Activated CD8-positive, alpha-beta memory T cell treated with anti-CD3 and anti-CD28 coated beads, Interleukin-2, amount 50 U/mL, for 48 hours (primary cell): ENCODE measurements at regions not wholly inside any gene's neighbourhood (a gene's known extent, or its start where the extent isn't known, plus 50 kb on each side); places are given as distances from the start of the nearest gene placed in this dataset.

Source experiments
- DNase-seq: peaks from one replicate; pipeline ENCODE4 v3.0.0-alpha.2; 2020

- DNase-seq = no peak
These were observed 254.1 kb upstream of the IGFBP3 start for GRCh38 chr7:46175221-46175620.

- no peak for DNase-seq
These were observed 253.1 kb upstream of the IGFBP3 start for GRCh38 chr7:46174196-46174580.

- DNase-seq = no peak
These were observed 252.6 kb upstream of the IGFBP3 start for GRCh38 chr7:46173476-46174195.

GRCh38 chr7:46170792-46171191, 249.7 kb upstream of the IGFBP3 start:
- no peak for DNase-seq

GRCh38 chr7:46170021-46170420, 248.9 kb upstream of the IGFBP3 start:
- no peak for DNase-seq

GRCh38 chr7:46169384-46169755, 248.3 kb upstream of the IGFBP3 start:
- DNase-seq = no peak

GRCh38 chr7:46168671-46169383, 247.8 kb upstream of the IGFBP3 start:
- DNase-seq = no peak

- no peak for DNase-seq
These were observed 247.2 kb upstream of the IGFBP3 start for GRCh38 chr7:46168231-46168630.

- DNase-seq = no peak
These were observed 244.2 kb upstream of the IGFBP3 start for GRCh38 chr7:46165276-46165675.

- no peak for DNase-seq
These were observed 243.6 kb upstream of the IGFBP3 start for GRCh38 chr7:46164629-46165028.

- DNase-seq = no peak
These were observed 242.2 kb upstream of the IGFBP3 start for GRCh38 chr7:46163246-46163645.

GRCh38 chr7:46162609-46163008, 241.5 kb upstream of the IGFBP3 start:
- DNase-seq = no peak

- no peak for DNase-seq
These were observed 239.8 kb upstream of the IGFBP3 start for GRCh38 chr7:46160861-46161260.

- no peak for DNase-seq
These were observed 236.9 kb upstream of the IGFBP3 start for GRCh38 chr7:46157931-46158330.

GRCh38 chr7:46157404-46157803, 236.3 kb upstream of the IGFBP3 start:
- no peak for DNase-seq

GRCh38 chr7:46156853-46157252, 235.8 kb upstream of the IGFBP3 start:
- no peak for DNase-seq

- DNase-seq = no peak
These were observed 235.0 kb upstream of the IGFBP3 start for GRCh38 chr7:46156086-46156485.

- no peak for DNase-seq
These were observed 234.3 kb upstream of the IGFBP3 start for GRCh38 chr7:46155367-46155766.

- DNase-seq = no peak
These were observed 233.1 kb upstream of the IGFBP3 start for GRCh38 chr7:46153951-46154787.

GRCh38 chr7:46153583-46153950, 232.5 kb upstream of the IGFBP3 start:
- no peak for DNase-seq

GRCh38 chr7:46152696-46153095, 231.6 kb upstream of the IGFBP3 start:
- no peak for DNase-seq

GRCh38 chr7:46150721-46151120, 229.6 kb upstream of the IGFBP3 start:
- DNase-seq = no peak

- no peak for DNase-seq
These were observed 229.1 kb upstream of the IGFBP3 start for GRCh38 chr7:46150202-46150601.

- no peak for DNase-seq
These were observed 226.8 kb upstream of the IGFBP3 start for GRCh38 chr7:46147871-46148270.
